ENCODE measurements at regions not wholly inside any gene's neighbourhood (a gene's known extent, or its start where the extent isn't known, plus 50 kb on each side); places are given as distances from the start of the nearest gene placed in this dataset.

DNA sequence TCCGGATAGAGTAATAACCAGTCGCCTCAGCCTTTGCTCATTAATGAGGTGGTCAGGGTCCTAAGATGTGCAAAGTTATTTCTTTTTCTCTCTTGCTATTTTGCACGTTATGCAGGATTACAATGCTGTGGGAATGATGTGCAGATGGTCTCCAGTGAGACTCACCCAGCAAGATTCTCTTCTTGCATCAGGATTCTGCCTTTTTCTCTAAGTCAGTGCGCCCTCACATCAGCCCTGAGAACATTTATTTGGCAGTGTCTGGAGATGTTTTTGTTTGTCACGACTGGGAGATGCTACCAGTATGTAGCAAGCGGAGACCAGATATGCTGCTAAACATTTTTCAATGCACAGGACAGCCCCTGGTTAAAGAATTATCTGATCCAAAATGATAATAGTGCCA is 280.3 kb upstream of the WWC1 start:
- TF ChIP-seq, protein P1, sequence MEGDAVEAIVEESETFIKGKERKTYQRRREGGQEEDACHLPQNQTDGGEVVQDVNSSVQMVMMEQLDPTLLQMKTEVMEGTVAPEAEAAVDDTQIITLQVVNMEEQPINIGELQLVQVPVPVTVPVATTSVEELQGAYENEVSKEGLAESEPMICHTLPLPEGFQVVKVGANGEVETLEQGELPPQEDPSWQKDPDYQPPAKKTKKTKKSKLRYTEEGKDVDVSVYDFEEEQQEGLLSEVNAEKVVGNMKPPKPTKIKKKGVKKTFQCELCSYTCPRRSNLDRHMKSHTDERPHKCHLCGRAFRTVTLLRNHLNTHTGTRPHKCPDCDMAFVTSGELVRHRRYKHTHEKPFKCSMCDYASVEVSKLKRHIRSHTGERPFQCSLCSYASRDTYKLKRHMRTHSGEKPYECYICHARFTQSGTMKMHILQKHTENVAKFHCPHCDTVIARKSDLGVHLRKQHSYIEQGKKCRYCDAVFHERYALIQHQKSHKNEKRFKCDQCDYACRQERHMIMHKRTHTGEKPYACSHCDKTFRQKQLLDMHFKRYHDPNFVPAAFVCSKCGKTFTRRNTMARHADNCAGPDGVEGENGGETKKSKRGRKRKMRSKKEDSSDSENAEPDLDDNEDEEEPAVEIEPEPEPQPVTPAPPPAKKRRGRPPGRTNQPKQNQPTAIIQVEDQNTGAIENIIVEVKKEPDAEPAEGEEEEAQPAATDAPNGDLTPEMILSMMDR (IDR thresholded peaks at IDR 0.05; ENCODE audit: insufficient read depth, low read length, poor library complexity, severe bottlenecking) = no peak
- no peak for TF ChIP-seq EZH2phosphoT487 (conservative IDR thresholded peaks at IDR 0.05; ENCODE audit: low read length)

All from SU-DHL-6 (cell line).